ENCODE measurements at regions not wholly inside any gene's neighbourhood (a gene's known extent, or its start where the extent isn't known, plus 50 kb on each side); places are given as distances from the start of the nearest gene placed in this dataset.

DNA sequence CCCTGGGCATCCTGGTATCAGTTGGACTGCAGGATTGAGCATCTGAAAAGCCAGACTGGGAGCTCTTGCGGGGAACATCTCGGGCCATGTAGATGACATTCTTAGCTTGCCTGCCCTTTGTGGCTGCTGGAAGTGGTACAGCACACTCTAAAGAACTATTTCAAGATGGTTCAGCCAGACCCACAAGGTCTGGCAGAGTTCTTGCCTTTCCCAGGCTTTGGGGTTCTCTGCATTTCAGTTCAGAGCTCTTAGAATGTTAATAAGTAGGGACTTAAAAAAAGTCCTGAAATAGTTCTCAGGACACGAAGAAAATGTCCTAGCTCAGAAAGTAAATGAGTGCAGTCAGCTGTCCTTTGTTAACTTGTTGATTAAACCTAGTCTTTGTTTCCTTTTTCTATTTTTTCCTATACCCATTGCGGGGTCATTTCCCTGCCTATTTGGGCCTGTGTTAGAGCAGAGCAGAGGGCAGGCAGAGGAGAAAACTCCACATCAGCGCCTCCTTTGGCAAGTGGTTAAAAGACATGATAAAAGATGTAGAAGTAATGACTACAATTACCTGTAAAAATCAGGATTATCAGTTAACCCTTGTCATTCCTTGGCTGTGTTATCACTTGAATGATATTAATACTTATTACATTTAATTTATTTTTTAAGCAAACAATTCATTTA is 291.5 kb downstream of the ZSWIM6 start:
- H3K9me3 ChIP-seq (ENCODE audit: control insufficient read depth, insufficient read depth, low read length): no peaks in the 10 kb centered on the region
- 85% methylated on average over 5 of the region's 5 CpGs for WGBS (ENCODE audit: insufficient coverage)
- intact Hi-C loops (cut with micrococcal nuclease): no loop called here
- peaks cover 24% of the 10 kb centered on the region for H3K27me3 ChIP-seq (ENCODE audit: control insufficient read depth, insufficient read depth, low read length)
- no peak for DNase-seq
- H3K4me1 Mint-ChIP-seq: peaks cover 0 to 19% of the 10 kb centered on the region in 2 donors
- TF ChIP-seq, protein P1, sequence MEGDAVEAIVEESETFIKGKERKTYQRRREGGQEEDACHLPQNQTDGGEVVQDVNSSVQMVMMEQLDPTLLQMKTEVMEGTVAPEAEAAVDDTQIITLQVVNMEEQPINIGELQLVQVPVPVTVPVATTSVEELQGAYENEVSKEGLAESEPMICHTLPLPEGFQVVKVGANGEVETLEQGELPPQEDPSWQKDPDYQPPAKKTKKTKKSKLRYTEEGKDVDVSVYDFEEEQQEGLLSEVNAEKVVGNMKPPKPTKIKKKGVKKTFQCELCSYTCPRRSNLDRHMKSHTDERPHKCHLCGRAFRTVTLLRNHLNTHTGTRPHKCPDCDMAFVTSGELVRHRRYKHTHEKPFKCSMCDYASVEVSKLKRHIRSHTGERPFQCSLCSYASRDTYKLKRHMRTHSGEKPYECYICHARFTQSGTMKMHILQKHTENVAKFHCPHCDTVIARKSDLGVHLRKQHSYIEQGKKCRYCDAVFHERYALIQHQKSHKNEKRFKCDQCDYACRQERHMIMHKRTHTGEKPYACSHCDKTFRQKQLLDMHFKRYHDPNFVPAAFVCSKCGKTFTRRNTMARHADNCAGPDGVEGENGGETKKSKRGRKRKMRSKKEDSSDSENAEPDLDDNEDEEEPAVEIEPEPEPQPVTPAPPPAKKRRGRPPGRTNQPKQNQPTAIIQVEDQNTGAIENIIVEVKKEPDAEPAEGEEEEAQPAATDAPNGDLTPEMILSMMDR (IDR thresholded peaks at IDR 0.05): no peak
- no peak overlapping the region for H3K4me3 ChIP-seq (ENCODE audit: low read length)
- H3K4me3 Mint-ChIP-seq: no peak overlapping the region
- H3K9me3 Mint-ChIP-seq: no peaks in the 10 kb centered on the region
- no peak overlapping the region for H3K27ac Mint-ChIP-seq
- no peak for ATAC-seq
- H3K4me1 ChIP-seq (ENCODE audit: control insufficient read depth, insufficient read depth, low read length): peaks cover 21% of the 10 kb centered on the region
- no peaks in the 10 kb centered on the region for H3K36me3 Mint-ChIP-seq
- peaks cover 35 to 63% of the 10 kb centered on the region in 2 donors for H3K27me3 Mint-ChIP-seq (ENCODE audit: low read depth in 2 of 2)
- no peaks in the 10 kb centered on the region for H3K36me3 ChIP-seq (ENCODE audit: control insufficient read depth, insufficient read depth, low read length)
- H3K27ac ChIP-seq (ENCODE audit: low read length): no peak overlapping the region

GRCh38 chr5:61624553-61625136 is 292.6 kb downstream of the ZSWIM6 start:
- H3K27ac Mint-ChIP-seq: no peak overlapping the region
- Histone ChIP-seq H3K9me3 (ENCODE audit: control insufficient read depth, insufficient read depth, low read length) (no peaks in the 10 kb centered on the region), H3K4me3 (ENCODE audit: low read length) (no peak overlapping the region), H3K27ac (ENCODE audit: low read length) (no peak overlapping the region), H3K4me1 (ENCODE audit: control insufficient read depth, insufficient read depth, low read length) (peaks cover 21% of the 10 kb centered on the region), H3K36me3 (ENCODE audit: control insufficient read depth, insufficient read depth, low read length) (no peaks in the 10 kb centered on the region), H3K27me3 (ENCODE audit: control insufficient read depth, insufficient read depth, low read length) (peaks cover 24% of the 10 kb centered on the region)
- H3K27me3 Mint-ChIP-seq (ENCODE audit: low read depth in 2 of 2): peaks cover 39 to 56% of the 10 kb centered on the region in 2 donors
- WGBS (ENCODE audit: insufficient coverage): 89% methylated on average over 3 of the region's 3 CpGs
- DNase-seq: no peak
- ATAC-seq: no peak
- intact Hi-C loops (cut with micrococcal nuclease): no loop called here
- TF ChIP-seq, protein P1 (IDR thresholded peaks at IDR 0.05): no peak
- peaks cover 0 to 19% of the 10 kb centered on the region in 2 donors for H3K4me1 Mint-ChIP-seq
- H3K9me3 Mint-ChIP-seq: no peaks in the 10 kb centered on the region
- H3K36me3 Mint-ChIP-seq: no peaks in the 10 kb centered on the region
- peak overlapping the region; percentile 78 for H3K4me3 Mint-ChIP-seq

GRCh38 chr5:61625137-61625561 is 293.1 kb downstream of the ZSWIM6 start:
- Mint-ChIP-seq H3K27ac (peak overlapping the region in 1 of 2 donors; percentile 48), H3K36me3 (no peaks in the 10 kb centered on the region), H3K4me3 (peak overlapping the region; percentile 78), H3K4me1 (peaks cover 0 to 19% of the 10 kb centered on the region in 2 donors), H3K9me3 (no peaks in the 10 kb centered on the region), H3K27me3 (ENCODE audit: low read depth in 2 of 2) (peaks cover 39 to 53% of the 10 kb centered on the region in 2 donors)
- Histone ChIP-seq H3K27me3 (ENCODE audit: control insufficient read depth, insufficient read depth, low read length) (peaks cover 24% of the 10 kb centered on the region), H3K36me3 (ENCODE audit: control insufficient read depth, insufficient read depth, low read length) (no peaks in the 10 kb centered on the region), H3K27ac (ENCODE audit: low read length) (no peak overlapping the region), H3K4me1 (ENCODE audit: control insufficient read depth, insufficient read depth, low read length) (peaks cover 21% of the 10 kb centered on the region), H3K9me3 (ENCODE audit: control insufficient read depth, insufficient read depth, low read length) (no peaks in the 10 kb centered on the region), H3K4me3 (ENCODE audit: low read length) (peak overlapping the region; percentile 25)
- TF ChIP-seq, protein P1 (IDR thresholded peaks at IDR 0.05): no peak
- WGBS (ENCODE audit: insufficient coverage): 50% methylated on average over 11 of the region's 11 CpGs
- ATAC-seq (no peak), DNase-seq (no peak)
- intact Hi-C loops (cut with micrococcal nuclease): no loop called here

All from natural killer cell (primary cell).